Activated CD4-positive, alpha-beta T cell treated with anti-CD3 and anti-CD28 coated beads, Interleukin-2, amount 50 U/mL, for 16 hours (primary cell): ENCODE measurements at regions not wholly inside any gene's neighbourhood (a gene's known extent, or its start where the extent isn't known, plus 50 kb on each side); places are given as distances from the start of the nearest gene placed in this dataset.
"Not testable (repeated sequence)": the region's sequence is repeated elsewhere in the genome, so short reads cannot be mapped to it uniquely, and the experiment has no call there.

ENCODE experiments used
- DNase-seq: peaks from one replicate; pipeline ENCODE4 v3.0.0-alpha.2; 2020

DNA sequence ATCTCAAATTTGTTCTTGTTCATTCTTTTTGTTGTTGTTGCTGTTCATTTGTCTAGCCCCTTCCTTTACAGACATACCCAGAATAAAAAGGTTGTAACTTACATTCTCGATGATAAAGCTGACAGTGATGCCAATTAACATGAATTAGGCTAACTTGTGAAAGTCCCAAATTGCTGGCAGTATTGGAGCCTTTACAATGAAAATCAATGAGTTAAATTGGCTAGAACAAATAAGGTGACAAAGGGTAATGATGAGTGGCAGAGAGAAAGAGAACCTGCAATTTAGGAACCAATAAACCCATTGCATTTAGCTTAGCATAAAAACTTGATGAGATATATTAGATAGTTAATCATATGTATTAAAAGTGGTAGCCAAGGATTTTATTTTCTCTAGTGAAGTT lies 521.0 kb downstream of the ADCYAP1 start:
- no peak for DNase-seq

GRCh38 chr18:1435487-1435886 lies 530.8 kb downstream of the ADCYAP1 start:
- no peak for DNase-seq

GRCh38 chr18:1436199-1436598 lies 531.5 kb downstream of the ADCYAP1 start:
- no peak for DNase-seq

DNA sequence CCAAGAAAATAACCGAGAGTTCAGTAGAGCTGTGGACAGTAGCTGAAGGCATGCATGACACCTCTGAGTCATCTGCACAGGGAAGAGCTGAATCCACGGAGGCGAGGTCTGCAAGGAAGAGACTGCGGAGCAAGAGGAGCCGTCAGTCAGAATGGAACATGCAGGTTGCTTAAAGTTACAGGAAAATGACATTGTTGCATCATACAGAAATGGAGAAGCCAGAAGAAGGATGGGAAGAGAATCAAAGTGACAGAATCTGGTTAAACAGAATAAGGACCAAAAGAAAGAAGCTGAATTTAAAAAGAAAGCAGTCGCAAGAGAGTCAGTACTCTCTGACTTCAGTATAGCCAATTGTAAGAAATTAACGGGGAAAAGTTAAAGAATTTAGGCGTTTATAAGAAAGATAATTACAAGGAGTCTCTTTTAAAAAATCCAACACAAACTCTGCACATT lies 533.8 kb downstream of the ADCYAP1 start:
- DNase-seq = no peak

DNA sequence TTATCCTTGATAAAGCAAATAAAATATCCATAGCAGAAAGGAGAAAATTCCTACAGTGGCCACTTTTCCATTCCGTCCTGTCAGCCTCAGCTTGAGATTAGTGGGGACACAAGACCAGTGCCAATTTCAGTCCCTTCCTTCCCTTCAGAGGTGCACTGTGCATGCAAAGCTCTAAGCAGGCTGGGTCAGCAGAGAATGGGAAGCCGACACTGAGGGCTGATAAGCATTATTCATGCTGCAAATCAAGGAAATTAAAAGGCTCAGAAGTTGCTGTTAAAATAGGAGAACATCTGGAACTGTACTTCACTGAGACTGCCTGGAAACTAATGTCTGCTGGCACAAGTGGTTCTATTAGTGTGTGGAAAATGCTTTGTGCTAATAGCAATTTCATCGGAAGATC lies 534.3 kb downstream of the ADCYAP1 start:
- no peak for DNase-seq

DNA sequence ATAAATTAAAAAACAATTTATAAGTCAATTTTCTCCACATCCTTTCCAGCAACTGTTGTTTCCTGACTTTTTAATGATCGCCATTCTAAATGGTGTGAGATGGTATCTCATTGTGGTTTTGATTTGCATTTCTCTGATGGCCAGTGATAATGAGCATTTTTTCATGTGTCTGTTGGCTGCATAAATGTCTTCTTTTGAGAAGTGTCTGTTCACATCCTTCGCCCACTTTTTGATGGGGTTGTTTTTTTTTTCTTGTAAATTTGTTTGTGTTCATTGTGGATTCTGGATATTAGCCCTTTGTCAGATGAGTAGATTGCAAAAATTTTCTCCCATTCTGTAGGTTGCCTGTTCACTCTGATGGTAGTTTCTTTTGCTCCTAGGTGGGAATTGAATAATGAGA lies 539.4 kb downstream of the ADCYAP1 start:
- DNase-seq = not testable (repeated sequence)

GRCh38 chr18:1446765-1447164 lies 542.1 kb downstream of the ADCYAP1 start:
- no peak for DNase-seq

- no peak for DNase-seq
Measured at GRCh38 chr18:1452821-1453220, 548.1 kb downstream of the ADCYAP1 start.

GRCh38 chr18:1455605-1456004 lies 550.9 kb downstream of the ADCYAP1 start:
- no peak for DNase-seq

- no peak for DNase-seq
Measured at GRCh38 chr18:1458547-1458946, 553.9 kb downstream of the ADCYAP1 start.

- no peak for DNase-seq
Measured at GRCh38 chr18:1463981-1464380, 559.3 kb downstream of the ADCYAP1 start.

DNA sequence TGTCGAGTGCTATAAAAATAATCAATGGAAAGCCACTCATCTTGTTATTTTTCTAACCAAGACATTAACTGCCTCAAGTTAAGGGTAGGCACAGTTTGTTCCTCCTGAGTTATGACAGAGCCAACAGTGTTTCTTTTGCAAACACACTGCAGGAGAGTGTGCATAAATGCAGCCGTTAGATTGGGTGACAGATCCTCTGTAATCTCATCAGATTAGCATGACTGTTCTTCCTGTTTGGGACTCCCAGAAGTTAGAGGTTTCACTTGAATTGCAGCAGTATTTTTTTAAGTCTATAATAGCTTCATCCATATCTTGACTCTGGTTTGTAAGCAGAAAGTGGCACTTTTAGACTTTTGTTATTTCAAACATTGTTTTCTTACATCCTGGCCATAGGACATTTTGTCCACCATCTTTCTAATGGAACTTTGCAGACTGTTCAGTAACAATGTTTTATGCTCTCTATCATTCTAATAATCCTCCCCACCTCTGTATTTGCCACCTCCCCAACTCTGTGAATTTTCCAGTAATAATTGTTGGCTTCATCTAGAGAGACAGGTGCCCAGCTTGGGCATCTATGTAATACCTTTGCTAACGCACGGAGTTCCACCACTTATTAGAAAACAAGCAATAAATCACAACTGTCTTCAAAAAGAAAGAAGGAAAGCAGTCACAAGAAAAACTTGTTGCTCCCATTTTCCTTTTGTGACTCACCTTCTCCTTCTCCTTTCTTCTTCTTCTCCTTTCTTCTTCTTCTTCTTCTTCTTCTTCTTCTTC lies 560.0 kb downstream of the ADCYAP1 start:
- no peak for DNase-seq

DNA sequence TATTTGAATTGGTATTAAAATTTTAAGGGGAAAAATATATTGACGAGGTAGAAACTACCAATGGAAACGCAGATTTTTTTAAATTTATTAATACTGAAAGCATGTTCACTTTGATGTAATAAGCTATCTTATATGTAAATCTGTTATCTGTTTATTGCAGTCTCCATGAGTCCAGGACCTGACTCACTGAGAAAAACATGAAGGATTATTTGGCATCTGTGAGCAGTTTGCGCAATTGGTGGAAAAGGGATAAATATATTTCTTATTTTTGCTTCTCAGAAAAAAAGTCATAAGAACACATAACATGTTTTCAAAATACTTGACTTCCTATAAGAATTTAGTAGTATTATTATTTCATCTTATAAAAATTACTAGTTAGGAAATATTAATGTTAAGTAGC lies 561.4 kb downstream of the ADCYAP1 start:
- DNase-seq = no peak

DNA sequence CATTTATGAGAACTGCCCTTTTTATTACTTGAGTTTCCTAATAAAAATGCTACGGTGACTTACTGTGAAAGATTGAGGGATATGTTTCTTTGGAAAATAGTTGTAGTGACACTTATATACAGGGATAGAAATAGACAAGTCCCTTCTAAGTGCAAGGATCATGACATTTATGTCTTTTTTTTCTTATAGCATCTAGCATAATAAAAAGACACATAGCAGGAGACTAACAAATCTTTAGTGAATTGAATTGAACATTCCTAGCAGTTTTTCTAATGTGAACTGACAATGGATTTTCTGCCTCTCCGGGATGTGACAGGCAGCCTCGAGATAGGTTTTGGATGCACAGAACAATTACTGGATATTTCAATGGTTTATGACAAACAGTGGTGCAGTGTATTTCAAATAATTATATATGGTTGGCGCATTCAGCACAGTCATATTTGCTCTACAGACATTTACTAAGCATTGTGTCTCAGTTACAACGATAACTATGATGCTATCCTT lies 562.8 kb downstream of the ADCYAP1 start:
- no peak for DNase-seq

DNA sequence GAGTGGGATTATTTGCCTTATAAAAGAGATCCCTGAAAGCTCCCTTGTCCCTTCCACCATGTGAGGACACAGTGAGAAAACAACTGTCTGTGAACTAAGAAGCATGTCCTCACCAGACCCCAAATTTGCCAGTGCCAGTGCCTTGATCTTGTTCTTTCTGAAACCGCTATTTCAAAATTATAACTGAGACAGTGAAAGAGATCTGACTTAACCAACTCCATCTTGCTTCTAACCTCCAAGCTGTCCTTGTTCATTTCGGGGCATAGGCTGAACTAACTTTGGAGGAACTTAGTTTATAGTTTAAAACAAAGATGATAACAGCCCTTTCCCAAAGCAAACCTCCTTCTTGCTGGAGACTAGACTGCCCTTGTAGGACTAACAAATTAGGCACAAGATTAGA lies 563.9 kb downstream of the ADCYAP1 start:
- no peak for DNase-seq

- DNase-seq = no peak
Measured at GRCh38 chr18:1475867-1476266, 571.2 kb downstream of the ADCYAP1 start.

DNA sequence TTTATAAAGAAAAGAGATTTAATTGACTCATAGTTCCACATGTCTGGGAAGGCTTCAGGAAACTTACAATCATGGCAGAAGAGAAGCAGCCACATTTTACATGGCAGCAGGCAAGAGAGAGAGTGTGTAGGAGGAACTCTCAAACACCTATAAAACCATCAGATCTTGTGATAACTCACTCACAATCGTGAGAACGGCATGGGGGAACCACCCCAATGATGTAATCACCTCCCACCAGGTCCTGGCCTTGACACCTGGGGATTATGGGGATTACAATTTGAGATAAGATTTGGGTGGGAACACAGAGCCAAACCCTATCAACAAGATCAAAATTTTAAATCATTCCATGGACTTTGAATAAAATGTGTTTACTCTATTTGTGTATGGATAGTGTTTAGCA lies 575.6 kb downstream of the ADCYAP1 start:
- no peak for DNase-seq

GRCh38 chr18:1481577-1481976 lies 576.9 kb downstream of the ADCYAP1 start:
- DNase-seq = no peak

GRCh38 chr18:1483385-1483784 lies 578.7 kb downstream of the ADCYAP1 start:
- DNase-seq = no peak

DNA sequence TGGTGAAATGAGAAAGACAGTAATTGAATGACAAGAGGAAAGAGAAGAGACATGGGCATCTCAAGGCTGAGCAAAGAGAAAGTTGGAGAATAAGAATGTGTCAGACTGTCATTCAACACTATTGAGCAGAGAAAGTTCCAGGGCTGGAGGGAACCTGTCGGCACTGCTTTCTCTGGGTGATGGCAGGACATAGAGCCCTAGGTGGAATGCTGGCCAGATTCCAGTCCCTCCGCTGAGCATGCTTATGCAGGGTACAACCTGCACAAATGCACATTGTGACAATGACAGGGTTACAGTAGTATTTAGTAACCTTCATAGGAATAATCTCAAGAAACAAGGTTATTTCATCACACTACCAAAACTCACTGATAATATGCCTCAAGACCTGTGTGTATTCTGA lies 582.8 kb downstream of the ADCYAP1 start:
- DNase-seq = no peak

DNA sequence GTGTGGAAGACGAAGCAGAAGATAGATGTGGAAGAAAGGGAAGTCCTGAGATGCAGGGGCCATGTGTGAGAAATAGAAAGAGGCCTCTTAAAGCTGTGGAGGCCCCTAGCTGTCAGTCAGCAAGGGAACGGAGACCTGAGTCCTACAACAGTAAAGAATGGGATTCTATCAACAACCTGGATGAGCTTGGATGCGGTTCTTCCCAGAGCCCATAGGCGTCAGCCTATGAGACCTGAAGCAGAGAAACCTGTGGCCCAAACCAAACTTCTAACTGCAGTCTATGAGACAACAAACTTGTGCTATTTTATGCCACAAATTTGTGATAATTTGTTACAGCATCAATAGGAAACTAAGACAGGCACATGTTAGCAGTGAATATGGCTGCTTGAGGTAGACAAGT lies 583.7 kb downstream of the ADCYAP1 start:
- DNase-seq = no peak

- DNase-seq = no peak
Measured at GRCh38 chr18:1488957-1489356, 584.3 kb downstream of the ADCYAP1 start.

DNA sequence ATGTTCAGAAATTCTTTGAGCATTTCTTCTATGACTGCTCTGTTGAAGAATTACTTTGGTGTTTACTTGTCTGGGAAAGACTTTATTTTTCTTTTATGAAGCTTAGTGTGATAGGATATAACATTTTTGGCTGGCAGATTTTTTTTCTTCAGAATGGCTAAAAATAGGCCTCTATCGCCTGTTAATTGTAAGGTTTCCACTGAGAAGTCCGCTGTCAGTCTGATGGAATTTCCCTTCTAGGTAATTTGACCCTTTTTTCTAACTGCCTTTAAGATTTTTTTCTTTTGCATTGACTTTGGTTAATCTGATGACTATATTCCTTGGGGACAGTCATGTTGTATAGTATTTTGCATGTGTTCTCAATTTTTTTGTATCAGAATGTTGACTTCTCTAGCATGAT lies 590.7 kb downstream of the ADCYAP1 start:
- no peak for DNase-seq

DNA sequence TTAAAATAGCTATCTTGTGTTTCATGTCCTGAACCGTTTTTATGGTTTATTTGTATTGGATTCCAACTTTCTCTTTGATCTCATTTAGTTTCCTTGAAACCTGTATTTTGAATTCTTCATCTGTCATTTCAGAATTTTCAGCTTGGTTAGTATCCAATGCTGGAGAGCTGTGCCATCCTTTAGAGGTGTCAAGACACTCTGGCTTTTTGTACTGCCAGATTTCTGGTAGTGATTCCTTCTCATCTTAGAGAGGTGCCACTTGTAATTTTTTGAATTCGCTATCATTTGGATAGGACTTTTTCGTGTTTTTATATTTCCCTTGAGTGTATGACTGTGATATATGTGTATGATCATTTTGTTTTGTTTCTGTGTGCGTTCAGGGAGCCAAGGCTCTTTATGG lies 591.4 kb downstream of the ADCYAP1 start:
- no peak for DNase-seq

- DNase-seq = no peak
Measured at GRCh38 chr18:1498216-1498615, 593.5 kb downstream of the ADCYAP1 start.
